Pancreas (tissue), 10 donors: ENCODE measurements at regions not wholly inside any gene's neighbourhood (a gene's known extent, or its start where the extent isn't known, plus 50 kb on each side); places are given as distances from the start of the nearest gene placed in this dataset.
"Not testable (repeated sequence)": the region's sequence is repeated elsewhere in the genome, so short reads cannot be mapped to it uniquely, and the experiment has no call there.

Experiments used
- ATAC-seq, 4 donors: fragments of 200-7000 bp; cut with Tn5 transposase; one replicate each; pipeline versions ENCODE4 v1.8.0 to v1.9.1; 2020; ENCODE audit warnings: mild to moderate bottlenecking in 4 of 4, moderate library complexity in 4 of 4
- DNase-seq, 6 donors: peaks; one replicate each; pipeline ENCODE4 v3.0.0-alpha.2; 2020
- FAIRE-seq: peaks from 2 replicates; lab custom pipeline; 2012; peaks lifted over from hg19 to GRCh38; lab: Jason Lieb, UNC
- H3K27ac ChIP-seq, 4 donors: fragments of 200-600 bp; sonication (generic); 1 replicate in 3 of 4; 2 replicates in 1 of 4; pipeline versions ENCODE4 v1.5.0 to v1.8.0; 2020
- H3K27me3 ChIP-seq, 4 donors: fragments of 200-600 bp; one replicate each; pipeline ENCODE4 v1.8.0; 2021
- H3K36me3 ChIP-seq, 3 donors: fragments of 200-600 bp; sonication (generic) in 1 of 3; one replicate each; pipeline versions ENCODE4 v1.5.0 to v1.8.0; 2020 to 2021
- H3K4me1 ChIP-seq, 3 donors: fragments of 200-600 bp; one replicate each; pipeline ENCODE4 v1.8.0; 2021
- H3K4me3 ChIP-seq, 4 donors: fragments of 200-600 bp; sonication (generic) in 2 of 4; one replicate each; pipeline versions ENCODE4 v1.5.0 to v1.8.0; 2020 to 2021
- H3K9me3 ChIP-seq, 4 donors: fragments of 200-600 bp; one replicate each; pipeline ENCODE4 v1.8.0; 2021
- WGBS, 2 donors: extraction: QIAGEN DNeasy Blood & Tissue Kit; methylation state at CpG; one replicate each; pipeline ENCODE4 v1.1.7; 2013; 5-methylcytosine and 5-hydroxymethylcytosine counted together
- intact Hi-C, 3 donors: fragments of 100-400 bp; cut with DNase I; formaldehyde crosslinking; loops; one replicate each; pipeline versions ENCODE4 v1.11.1 to v1.14.2; 2022
- TF ChIP-seq, protein P1 (sequence below), 4 donors: fragments of 200-600 bp; sonication (generic) in 3 of 4; IDR thresholded peaks; one replicate each; pipeline versions ENCODE4 v1.5.0 to v1.8.0; 2021; ENCODE audit warnings: antibody characterized with exemption in 4 of 4
- donor health status: healthy with polysubstance abuse.
- donor health status: DM: no; HTN: no; CAD: no; lungs with moderate emphysema.
- donor health status: DM: no; HTN: no; CAD: no.
- donor health status: control.
- donor health status: control.
- donor health status: Bipolar disorder and iron deficiency.
- donor health status: DM: yes; HTN: yes; CAD: no.
- donor health status: DM: no; HTN: no; CAD: no.
- donor health status: DM: no; HTN: no; CAD: no.
- donor health status: DM: yes; HTN: yes; CAD: no.

DNA sequence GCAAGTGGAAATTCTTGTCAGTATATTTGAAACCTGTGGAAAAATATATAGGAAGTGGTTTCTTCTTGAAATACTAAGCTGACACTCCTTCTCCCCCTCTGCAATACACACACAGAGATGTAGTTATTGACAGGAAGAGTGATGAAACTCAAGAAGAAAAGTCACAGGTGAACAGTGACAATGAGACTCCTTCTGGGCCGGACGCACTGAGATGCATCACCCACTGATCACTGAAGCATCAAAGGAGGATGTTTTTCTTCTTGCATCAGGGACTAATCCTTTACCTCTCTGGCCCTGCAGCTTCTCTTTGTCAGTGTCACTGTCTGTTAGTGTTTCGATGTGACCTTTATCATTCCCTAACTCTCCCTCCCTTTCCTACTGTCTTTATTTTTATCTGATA lies 1864.2 kb upstream of the C9orf72 start:
- TF ChIP-seq, protein P1, sequence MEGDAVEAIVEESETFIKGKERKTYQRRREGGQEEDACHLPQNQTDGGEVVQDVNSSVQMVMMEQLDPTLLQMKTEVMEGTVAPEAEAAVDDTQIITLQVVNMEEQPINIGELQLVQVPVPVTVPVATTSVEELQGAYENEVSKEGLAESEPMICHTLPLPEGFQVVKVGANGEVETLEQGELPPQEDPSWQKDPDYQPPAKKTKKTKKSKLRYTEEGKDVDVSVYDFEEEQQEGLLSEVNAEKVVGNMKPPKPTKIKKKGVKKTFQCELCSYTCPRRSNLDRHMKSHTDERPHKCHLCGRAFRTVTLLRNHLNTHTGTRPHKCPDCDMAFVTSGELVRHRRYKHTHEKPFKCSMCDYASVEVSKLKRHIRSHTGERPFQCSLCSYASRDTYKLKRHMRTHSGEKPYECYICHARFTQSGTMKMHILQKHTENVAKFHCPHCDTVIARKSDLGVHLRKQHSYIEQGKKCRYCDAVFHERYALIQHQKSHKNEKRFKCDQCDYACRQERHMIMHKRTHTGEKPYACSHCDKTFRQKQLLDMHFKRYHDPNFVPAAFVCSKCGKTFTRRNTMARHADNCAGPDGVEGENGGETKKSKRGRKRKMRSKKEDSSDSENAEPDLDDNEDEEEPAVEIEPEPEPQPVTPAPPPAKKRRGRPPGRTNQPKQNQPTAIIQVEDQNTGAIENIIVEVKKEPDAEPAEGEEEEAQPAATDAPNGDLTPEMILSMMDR (IDR thresholded peaks at IDR 0.05): no peak
- no peaks in the 10 kb centered on the region for H3K36me3 ChIP-seq
- DNase-seq (no peak), ATAC-seq (no peak), FAIRE-seq (no peak)
- no peaks in the 10 kb centered on the region for H3K9me3 ChIP-seq
- intact Hi-C loops: no loop called here
- no peaks in the 10 kb centered on the region for H3K4me1 ChIP-seq
- H3K27ac ChIP-seq: no peak overlapping the region
- H3K4me3 ChIP-seq: no peak overlapping the region
- no peaks in the 10 kb centered on the region for H3K27me3 ChIP-seq
- 46 to 55% methylated on average over 3 of the region's 3 CpGs for WGBS, 2 donors

- Histone ChIP-seq H3K9me3 (no peaks in the 10 kb centered on the region), H3K4me1 (no peaks in the 10 kb centered on the region), H3K27me3 (no peaks in the 10 kb centered on the region), H3K4me3 (no peak overlapping the region), H3K36me3 (no peaks in the 10 kb centered on the region), H3K27ac (no peak overlapping the region)
- ATAC-seq: no peak
- no peak for FAIRE-seq
- 39 to 53% methylated on average over 2 of the region's 2 CpGs for WGBS, 2 donors
- intact Hi-C loops: no loop called here
- no peak for DNase-seq
- TF ChIP-seq, protein P1 (IDR thresholded peaks at IDR 0.05): no peak
Measured at GRCh38 chr9:29439961-29440360, 1866.7 kb upstream of the C9orf72 start.

GRCh38 chr9:29440449-29440848 lies 1867.2 kb upstream of the C9orf72 start:
- Histone ChIP-seq H3K27ac (no peak overlapping the region), H3K27me3 (no peaks in the 10 kb centered on the region), H3K9me3 (no peaks in the 10 kb centered on the region), H3K36me3 (no peaks in the 10 kb centered on the region), H3K4me1 (no peaks in the 10 kb centered on the region), H3K4me3 (no peak overlapping the region)
- WGBS, 2 donors: 54 to 69% methylated on average over 4 of the region's 4 CpGs
- FAIRE-seq (no peak), ATAC-seq (no peak), DNase-seq (no peak)
- TF ChIP-seq, protein P1 (IDR thresholded peaks at IDR 0.05): no peak
- intact Hi-C loops: no loop called here

GRCh38 chr9:29445751-29446150 lies 1872.5 kb upstream of the C9orf72 start:
- DNase-seq (no peak), ATAC-seq (no peak), FAIRE-seq (no peak)
- H3K36me3 ChIP-seq: no peaks in the 10 kb centered on the region
- no peaks in the 10 kb centered on the region for H3K4me1 ChIP-seq
- TF ChIP-seq, protein P1 (IDR thresholded peaks at IDR 0.05): no peak
- H3K9me3 ChIP-seq: no peaks in the 10 kb centered on the region
- H3K4me3 ChIP-seq: no peak overlapping the region
- H3K27ac ChIP-seq: no peak overlapping the region
- WGBS, 2 donors: 43 to 50% methylated on average over 3 of the region's 3 CpGs
- intact Hi-C loops: no loop called here
- no peaks in the 10 kb centered on the region for H3K27me3 ChIP-seq

GRCh38 chr9:29449306-29449705 lies 1876.0 kb upstream of the C9orf72 start:
- intact Hi-C loops: no loop called here
- no peak overlapping the region for H3K4me3 ChIP-seq
- no peaks in the 10 kb centered on the region for H3K4me1 ChIP-seq
- H3K27ac ChIP-seq: no peak overlapping the region
- FAIRE-seq: no peak
- TF ChIP-seq, protein P1 (IDR thresholded peaks at IDR 0.05): no peak
- no peaks in the 10 kb centered on the region for H3K27me3 ChIP-seq
- DNase-seq: no peak
- no peak for ATAC-seq
- no peaks in the 10 kb centered on the region for H3K9me3 ChIP-seq
- H3K36me3 ChIP-seq: no peaks in the 10 kb centered on the region

DNA sequence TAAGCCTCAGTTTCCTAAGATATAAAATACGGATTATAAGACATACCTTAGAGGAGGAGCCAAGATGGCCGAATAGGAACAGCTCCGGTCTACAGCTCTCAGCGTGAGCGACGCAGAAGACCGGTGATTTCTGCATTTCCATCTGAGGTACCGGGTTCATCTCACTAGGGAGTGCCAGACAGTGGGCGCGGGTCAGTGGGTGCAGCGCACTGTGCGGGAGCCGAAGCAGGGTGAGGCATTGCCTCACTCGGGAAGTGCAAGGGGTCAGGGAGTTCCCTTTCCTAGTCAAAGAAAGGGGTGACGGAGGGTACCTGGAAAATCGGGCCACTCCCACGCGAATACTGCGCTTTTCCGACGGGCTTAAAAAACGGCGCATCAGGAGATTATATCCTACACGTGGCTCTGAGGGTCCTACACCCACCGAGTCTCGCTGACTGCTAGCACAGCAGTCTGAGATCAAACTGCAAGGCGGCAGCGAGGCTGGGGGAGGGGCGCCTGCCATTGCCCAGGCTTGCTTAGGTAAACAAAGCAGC lies 1877.1 kb upstream of the C9orf72 start:
- H3K27ac ChIP-seq, H3K4me3 ChIP-seq, ATAC-seq, H3K36me3 ChIP-seq, DNase-seq, H3K4me1 ChIP-seq, H3K27me3 ChIP-seq, H3K9me3 ChIP-seq, FAIRE-seq, intact Hi-C loops: not testable (repeated sequence)
- 79 to 90% methylated on average over 27 to 29 of the region's 29 CpGs for whole genome bisulfite sequencing, 2 donors
